HCT116 (cell line): ENCODE measurements at regions not wholly inside any gene's neighbourhood (a gene's known extent, or its start where the extent isn't known, plus 50 kb on each side); places are given as distances from the start of the nearest gene placed in this dataset.

ENCODE experiments used
- ATAC-seq: fragments of 200-7000 bp; cut with Tn5 transposase; 2 replicates; pipeline ENCODE4 v1.9.1; 2020; ENCODE audit warnings: mild to moderate bottlenecking, moderate library complexity
- BruUV-seq: library from RNA; stranded (reverse); fragments of 400-500 nt; replicated peaks from 2 replicates; lab custom pipeline; 2021; lab: Mats Ljungman, UMichigan
- CTCF ChIA-PET: fragments of 300-600 bp; sonication (Branson Sonifier 250); formaldehyde crosslinking; loops from one replicate; lab custom pipeline; 2021; ENCODE audit warnings: antibody characterized with exemption; lab: Charles Lee
- POLR2A ChIA-PET: fragments of 300-600, 350-600 bp; sonication (Branson Sonifier 250); formaldehyde crosslinking; loops from one replicate; lab custom pipeline; 2021; ENCODE audit warnings: antibody characterized with exemption; lab: Charles Lee
- RAD21 ChIA-PET, 2 experiments: fragments of 300-600 bp; sonication (Branson Sonifier 250); formaldehyde crosslinking; loops; one replicate each; lab custom pipeline; 2023; ENCODE audit warnings: low total read pairs in 2 of 2; ENCODE audit not compliant: uncharacterized antibody in 2 of 2, unreplicated experiment in 2 of 2, low non-redundant PET in 1 of 2; lab: Charles Lee
- DNase-seq: peaks from one replicate; pipeline ENCODE4 v3.0.0-alpha.2; 2010; ENCODE audit warnings: low read depth, low spot score
- H2AFZ ChIP-seq: fragments of 200-600 bp; shearing (Covaris generic), sonication (generic); 2 replicates; pipeline ENCODE4 v1.6.1; 2017; ENCODE audit warnings: low read depth, mixed run types, mixed read lengths, antibody characterized with exemption, low read length; ENCODE audit not compliant: poor library complexity, severe bottlenecking
- H3K27ac ChIP-seq: 2 replicates; pipeline ENCODE4 v1.5.1; 2012; ENCODE audit warnings: low read depth, low read length
- H3K27me3 ChIP-seq: fragments of 200-600 bp; sonication (generic); 2 replicates; pipeline ENCODE4 v1.6.1; 2016; ENCODE audit warnings: mixed run types, low read length, mixed read lengths; ENCODE audit not compliant: insufficient read depth
- H3K36me3 ChIP-seq, 2 experiments: fragments of 200-500 bp in 1 of 2; fragments of 200-600 bp in 1 of 2; sonication (Bioruptor generic) in 1 of 2; sonication (generic) in 1 of 2; 2 replicates each; pipeline versions ENCODE4 v1.5.1 to v1.6.1; 2014 to 2016; ENCODE audit warnings: low read length in 2 of 2, inconsistent platforms in 1 of 2, mixed read lengths in 1 of 2, mixed run types in 1 of 2; ENCODE audit not compliant: insufficient read depth in 2 of 2, control insufficient read depth in 1 of 2
- H3K4me1 ChIP-seq, 2 experiments: fragments of 200-600 bp in 1 of 2; sonication (generic) in 1 of 2; 2 replicates each; pipeline versions ENCODE4 v1.5.1 to v1.6.1; 2012 to 2017; ENCODE audit warnings: low read length in 2 of 2, inconsistent platforms in 1 of 2, mild to moderate bottlenecking in 1 of 2, mixed read lengths in 1 of 2, mixed run types in 1 of 2, moderate library complexity in 1 of 2; ENCODE audit not compliant: insufficient read depth in 2 of 2, control insufficient read depth in 1 of 2
- H3K4me2 ChIP-seq: fragments of 200-600 bp; sonication (generic); 2 replicates; pipeline ENCODE4 v1.6.1; 2017; ENCODE audit warnings: mixed run types, low read length, mixed read lengths
- H3K4me3 ChIP-seq, 2 experiments: fragments of 200-600 bp in 1 of 2; sonication (generic) in 1 of 2; replicated peaks in 1 of 2; 2 replicates each; pipeline ENCODE4 v1.5.1; 2011 to 2016; ENCODE audit warnings: low read length in 2 of 2, control low read depth in 1 of 2, low read depth in 1 of 2, mild to moderate bottlenecking in 1 of 2, mixed read lengths in 1 of 2, mixed run types in 1 of 2
- H3K79me2 ChIP-seq: fragments of 200-600 bp; sonication (generic); 2 replicates; pipeline ENCODE4 v1.6.1; 2017; ENCODE audit warnings: mild to moderate bottlenecking, mixed run types, low read length, moderate library complexity, mixed read lengths; ENCODE audit not compliant: insufficient read depth
- H3K9ac ChIP-seq: fragments of 200-600 bp; sonication (generic); 2 replicates; pipeline ENCODE4 v1.6.1; 2016; ENCODE audit warnings: low read length, mixed read lengths
- H3K9me2 ChIP-seq: fragments of 200-600 bp; sonication (generic), shearing (Covaris generic); 2 replicates; pipeline ENCODE4 v1.6.1; 2017; ENCODE audit warnings: mixed run types, mild to moderate bottlenecking, moderate library complexity; ENCODE audit not compliant: insufficient read depth
- H3K9me3 ChIP-seq, 2 experiments: fragments of 200-500 bp in 1 of 2; fragments of 200-600 bp in 1 of 2; sonication (Bioruptor generic) in 1 of 2; sonication (generic) in 1 of 2; 2 replicates each; pipeline ENCODE4 v1.6.1; 2014 to 2017; ENCODE audit warnings: low read length in 2 of 2, mixed read lengths in 2 of 2, inconsistent platforms in 1 of 2, low read depth in 1 of 2, mild to moderate bottlenecking in 1 of 2, mixed run types in 1 of 2, moderate library complexity in 1 of 2; ENCODE audit not compliant: control insufficient read depth in 1 of 2, insufficient read depth in 1 of 2
- H4K20me1 ChIP-seq: fragments of 200-600 bp; sonication (generic), shearing (Covaris generic); 2 replicates; pipeline ENCODE4 v1.6.1; 2017; ENCODE audit warnings: mixed run types, mild to moderate bottlenecking, moderate library complexity; ENCODE audit not compliant: insufficient read depth
- JUND ChIP-seq: IDR thresholded peaks from 2 replicates; pipeline ENCODE4 v1.6.1; 2012
- RAD21 ChIP-seq: IDR thresholded peaks from 2 replicates; pipeline ENCODE4 v1.6.1; 2012; ENCODE audit warnings: low read depth, mild to moderate bottlenecking
- TCF7L2 ChIP-seq: IDR thresholded peaks from 2 replicates; pipeline ENCODE4 v1.7.0; 2011; ENCODE audit warnings: borderline replicate concordance, inconsistent platforms; ENCODE audit not compliant: insufficient read depth, insufficient read length; ENCODE audit errors: extremely low read depth
- intact Hi-C: fragments of 100-400 bp; cut with micrococcal nuclease; formaldehyde crosslinking; loops from 2 replicates; pipeline ENCODE4 v1.10.0; 2022
- TF ChIP-seq, protein P1 (sequence below), 3 experiments: fragments of 200-600 bp in 1 of 3; sonication (generic) in 1 of 3; IDR thresholded peaks in 2 of 3; conservative IDR thresholded peaks in 1 of 3; 2 replicates each; pipeline ENCODE4 v1.5.1; 2012 to 2017; ENCODE audit warnings: low read depth in 2 of 3, low read length in 2 of 3, antibody characterized with exemption in 1 of 3, borderline replicate concordance in 1 of 3, control low read depth in 1 of 3, mild to moderate bottlenecking in 1 of 3, mixed read lengths in 1 of 3, mixed run types in 1 of 3, moderate library complexity in 1 of 3; ENCODE audit not compliant: insufficient read depth in 1 of 3

DNA sequence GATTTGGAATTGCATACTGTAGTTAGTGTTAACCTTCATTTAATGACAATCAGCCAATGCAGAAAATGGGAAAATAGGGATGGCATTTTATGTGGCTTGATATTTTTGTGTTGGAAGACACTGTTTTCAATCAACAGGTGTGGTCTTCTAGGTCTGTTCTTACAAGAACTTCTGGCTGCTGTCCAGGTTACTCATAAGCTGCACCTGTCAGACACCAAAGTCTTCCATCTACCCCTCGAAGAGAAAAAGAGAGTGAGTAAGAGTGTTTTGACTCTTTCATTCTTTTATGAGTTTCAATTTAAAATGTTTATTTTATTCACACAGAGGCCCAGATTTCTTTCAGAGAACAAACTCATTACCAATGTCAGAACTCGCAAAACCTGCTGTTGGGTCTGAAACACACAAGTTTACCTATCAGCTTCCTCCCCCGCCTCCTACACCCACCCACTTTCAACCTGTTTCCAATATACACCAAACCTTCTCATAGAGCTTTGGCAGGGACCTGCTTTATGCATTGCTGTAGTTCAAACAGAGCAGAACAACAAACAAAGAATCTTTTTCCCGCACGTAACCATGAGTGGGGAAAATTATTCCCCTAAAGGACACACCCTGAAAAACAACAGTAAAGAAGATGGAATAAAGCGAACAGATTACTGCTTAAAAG lies 767.7 kb upstream of the ALCAM start:
- DNase-seq (no peak), ATAC-seq (no peak)
- CTCF ChIA-PET: interaction anchor here (2.8 kb wide), 1 partner anchor 768 kb away, joined by 8 read pairs; the partner anchor contains the start of gene ALCAM
- Histone ChIP-seq H3K27me3 (no peaks in the 10 kb centered on the region), H3K4me1 (no peaks in the 10 kb centered on the region), H3K4me3 (no peak overlapping the region), H3K4me2 (no peak overlapping the region), H3K27ac (no peak overlapping the region), H3K36me3 (no peaks in the 10 kb centered on the region), H3K9me2 (no peaks in the 10 kb centered on the region), H2AFZ (no peak overlapping the region), H3K79me2 (no peaks in the 10 kb centered on the region), H3K9me3 (no peaks in the 10 kb centered on the region), H3K9ac (no peak overlapping the region), H4K20me1 (no peaks in the 10 kb centered on the region)
- POLR2A ChIA-PET: interaction anchor here (0.7 kb wide), 1 partner anchor 147 kb away, joined by 4 read pairs; no protein-coding TSS in a partner anchor
- no TSS peak for BruUV-seq
- RAD21 ChIA-PET: no interaction called here
- intact Hi-C loops: no loop called here
- TF ChIP-seq RAD21 (no peak), TCF7L2 (no peak)

DNA sequence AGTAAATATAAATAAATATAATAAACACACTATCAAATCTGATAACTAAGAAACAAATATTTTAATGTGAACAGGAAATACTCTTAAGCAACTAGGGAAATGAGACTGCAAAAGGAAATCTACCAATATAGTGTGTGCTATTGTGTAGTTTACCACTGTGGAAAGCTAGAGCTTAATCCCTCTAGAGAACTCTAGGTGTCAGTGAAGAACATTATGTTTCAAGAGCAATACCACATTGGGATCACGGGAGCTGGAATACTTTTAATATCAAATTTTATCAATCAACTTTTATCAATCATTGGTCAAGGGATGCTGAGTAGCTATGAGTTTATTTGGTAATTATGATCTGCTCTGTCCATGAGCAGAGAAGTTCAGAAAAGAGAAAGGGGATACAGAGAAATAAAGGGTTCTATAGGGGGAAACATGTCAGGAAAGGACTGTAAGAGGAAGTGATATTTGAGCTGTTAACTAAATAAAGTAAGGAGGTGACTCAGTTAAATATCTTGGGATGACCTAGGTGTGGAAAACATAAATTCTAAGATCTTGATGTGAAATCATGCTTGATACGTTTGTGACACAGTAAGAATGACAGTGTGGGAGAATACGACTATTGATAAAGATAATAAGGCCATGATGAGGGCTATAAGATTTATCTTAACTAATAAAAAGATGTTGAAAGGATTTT lies 762.2 kb upstream of the ALCAM start:
- Histone ChIP-seq H3K9me3 (no peaks in the 10 kb centered on the region), H3K27ac (no peak overlapping the region), H3K4me2 (no peak overlapping the region), H2AFZ (peak overlapping the region; percentile 87), H3K9ac (no peak overlapping the region), H3K9me2 (no peaks in the 10 kb centered on the region), H3K4me3 (no peak overlapping the region), H4K20me1 (no peaks in the 10 kb centered on the region), H3K79me2 (no peaks in the 10 kb centered on the region), H3K27me3 (no peaks in the 10 kb centered on the region), H3K36me3 (no peaks in the 10 kb centered on the region), H3K4me1 (no peaks in the 10 kb centered on the region)
- BruUV-seq: no TSS peak
- ATAC-seq (peak; percentile 87), DNase-seq (peak; percentile 18)
- ChIA-PET RAD21 (no interaction called here), POLR2A (interaction anchor here (1.4 to 1.8 kb wide), 2 partner anchors 762 to 765 kb away, joined by 3 to 8 read pairs; no protein-coding TSS in a partner anchor), CTCF (interaction anchor here (0.8 to 2.0 kb wide), 4 partner anchors 84 to 922 kb away, joined by 3 to 20 read pairs (median 3); partner anchors contain the start of gene ALCAM)
- intact Hi-C loops: loop anchor here (2.0 kb wide), 1 partner anchor 762 kb away; the partner anchor contains the start of gene ALCAM
- TF ChIP-seq, protein P1, sequence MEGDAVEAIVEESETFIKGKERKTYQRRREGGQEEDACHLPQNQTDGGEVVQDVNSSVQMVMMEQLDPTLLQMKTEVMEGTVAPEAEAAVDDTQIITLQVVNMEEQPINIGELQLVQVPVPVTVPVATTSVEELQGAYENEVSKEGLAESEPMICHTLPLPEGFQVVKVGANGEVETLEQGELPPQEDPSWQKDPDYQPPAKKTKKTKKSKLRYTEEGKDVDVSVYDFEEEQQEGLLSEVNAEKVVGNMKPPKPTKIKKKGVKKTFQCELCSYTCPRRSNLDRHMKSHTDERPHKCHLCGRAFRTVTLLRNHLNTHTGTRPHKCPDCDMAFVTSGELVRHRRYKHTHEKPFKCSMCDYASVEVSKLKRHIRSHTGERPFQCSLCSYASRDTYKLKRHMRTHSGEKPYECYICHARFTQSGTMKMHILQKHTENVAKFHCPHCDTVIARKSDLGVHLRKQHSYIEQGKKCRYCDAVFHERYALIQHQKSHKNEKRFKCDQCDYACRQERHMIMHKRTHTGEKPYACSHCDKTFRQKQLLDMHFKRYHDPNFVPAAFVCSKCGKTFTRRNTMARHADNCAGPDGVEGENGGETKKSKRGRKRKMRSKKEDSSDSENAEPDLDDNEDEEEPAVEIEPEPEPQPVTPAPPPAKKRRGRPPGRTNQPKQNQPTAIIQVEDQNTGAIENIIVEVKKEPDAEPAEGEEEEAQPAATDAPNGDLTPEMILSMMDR (IDR thresholded peaks at IDR 0.05 in 2 of 3, conservative IDR thresholded peaks at IDR 0.05 in 1 of 3; ENCODE audit: borderline replicate concordance in 1 of 3, insufficient read depth in 1 of 3, low read depth in 2 of 3, low read length in 2 of 3): peak; percentile 9 to 46 (median 31); a peak in 4 of 6 replicates
- TF ChIP-seq JUND: no peak
- peak; percentile 52 for TF ChIP-seq RAD21
